ENCODE measurements at regions not wholly inside any gene's neighbourhood (a gene's known extent, or its start where the extent isn't known, plus 50 kb on each side); places are given as distances from the start of the nearest gene placed in this dataset.

GRCh38 chrX:40501164-40501855 is 79.5 kb upstream of the ATP6AP2 start:
- Mint-ChIP-seq H3K4me1 (ENCODE audit: low read depth) (peaks cover 18% of the 10 kb centered on the region), H3K9me3 (ENCODE audit: low read depth) (peaks cover 5% of the 10 kb centered on the region), H3K27ac (ENCODE audit: unreplicated experiment) (no peak overlapping the region), H3K4me3 (ENCODE audit: unreplicated experiment) (no peak overlapping the region), H3K27me3 (ENCODE audit: low read depth) (peaks cover 3% of the 10 kb centered on the region), H3K36me3 (ENCODE audit: low read depth) (no peaks in the 10 kb centered on the region)
- no peak for TF ChIP-seq CTCF (IDR thresholded peaks at IDR 0.05)
- no peak for DNase-seq (ENCODE audit: low spot score)

- Mint-ChIP-seq H3K4me1 (ENCODE audit: low read depth) (peaks cover 4% of the 10 kb centered on the region), H3K9me3 (ENCODE audit: low read depth) (peaks cover 21% of the 10 kb centered on the region), H3K27me3 (ENCODE audit: low read depth) (no peaks in the 10 kb centered on the region), H3K4me3 (ENCODE audit: unreplicated experiment) (no peak overlapping the region), H3K27ac (ENCODE audit: unreplicated experiment) (no peak overlapping the region), H3K36me3 (ENCODE audit: low read depth) (no peaks in the 10 kb centered on the region)
- TF ChIP-seq CTCF (IDR thresholded peaks at IDR 0.05), result peak; percentile 38
- DNase-seq (ENCODE audit: low spot score), result no peak
Observed at GRCh38 chrX:40496728-40497127, 84.0 kb upstream of the ATP6AP2 start.

- no peaks in the 10 kb centered on the region for H3K36me3 Mint-ChIP-seq (ENCODE audit: low read depth)
- H3K27me3 Mint-ChIP-seq (ENCODE audit: low read depth), result no peaks in the 10 kb centered on the region
- peaks cover 4% of the 10 kb centered on the region for H3K4me1 Mint-ChIP-seq (ENCODE audit: low read depth)
- no peak overlapping the region for H3K27ac Mint-ChIP-seq (ENCODE audit: unreplicated experiment)
- H3K4me3 Mint-ChIP-seq (ENCODE audit: unreplicated experiment), result no peak overlapping the region
- TF ChIP-seq CTCF (IDR thresholded peaks at IDR 0.05), result no peak
- H3K9me3 Mint-ChIP-seq (ENCODE audit: low read depth), result peaks cover 21% of the 10 kb centered on the region
- DNase-seq (ENCODE audit: low spot score), result no peak
Observed at GRCh38 chrX:40495659-40496058, 85.1 kb upstream of the ATP6AP2 start.

GRCh38 chrX:40494005-40494404 is 86.8 kb upstream of the ATP6AP2 start:
- Mint-ChIP-seq H3K4me1 (ENCODE audit: low read depth) (peaks cover 4% of the 10 kb centered on the region), H3K9me3 (ENCODE audit: low read depth) (peaks cover 21% of the 10 kb centered on the region), H3K27me3 (ENCODE audit: low read depth) (no peaks in the 10 kb centered on the region), H3K4me3 (ENCODE audit: unreplicated experiment) (no peak overlapping the region), H3K27ac (ENCODE audit: unreplicated experiment) (no peak overlapping the region), H3K36me3 (ENCODE audit: low read depth) (no peaks in the 10 kb centered on the region)
- DNase-seq (ENCODE audit: low spot score), result no peak
- no peak for TF ChIP-seq CTCF (IDR thresholded peaks at IDR 0.05)

- peaks cover 12% of the 10 kb centered on the region for H3K9me3 Mint-ChIP-seq (ENCODE audit: low read depth)
- DNase-seq (ENCODE audit: low spot score), result no peak
- no peak overlapping the region for H3K4me3 Mint-ChIP-seq (ENCODE audit: unreplicated experiment)
- no peak overlapping the region for H3K27ac Mint-ChIP-seq (ENCODE audit: unreplicated experiment)
- peaks cover 4% of the 10 kb centered on the region for H3K4me1 Mint-ChIP-seq (ENCODE audit: low read depth)
- no peaks in the 10 kb centered on the region for H3K27me3 Mint-ChIP-seq (ENCODE audit: low read depth)
- TF ChIP-seq CTCF (IDR thresholded peaks at IDR 0.05), result no peak
- H3K36me3 Mint-ChIP-seq (ENCODE audit: low read depth), result no peaks in the 10 kb centered on the region
Observed at GRCh38 chrX:40488296-40488695, 92.5 kb upstream of the ATP6AP2 start.
